ENCODE measurements at regions not wholly inside any gene's neighbourhood (a gene's known extent, or its start where the extent isn't known, plus 50 kb on each side); places are given as distances from the start of the nearest gene placed in this dataset.

DNA sequence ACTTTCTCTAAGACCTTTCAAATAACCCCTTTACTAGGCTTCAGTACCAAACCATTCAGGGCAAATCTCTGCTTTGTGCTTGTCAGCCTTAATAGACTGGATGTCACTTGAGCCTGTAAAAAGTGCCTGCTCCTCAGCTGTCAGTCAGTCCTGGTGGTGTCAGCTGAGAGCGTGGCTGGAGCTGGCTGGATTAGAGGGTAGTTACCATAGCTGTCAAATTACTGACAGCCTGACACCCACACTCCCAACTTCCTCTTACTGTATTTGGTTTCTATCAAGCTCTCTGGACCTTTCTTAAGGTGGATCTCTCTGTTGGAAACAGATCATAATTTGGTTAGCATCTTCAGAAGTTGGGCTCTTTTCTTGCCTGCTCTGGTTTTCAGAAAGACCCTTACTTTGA, 371.4 kb upstream of the ATP5MC3 start:
- DNase-seq, result no peak

GRCh38 chr2:175540421-175540820, 358.9 kb upstream of the ATP5MC3 start:
- no peak for DNase-seq

GRCh38 chr2:175539122-175539521, 357.6 kb upstream of the ATP5MC3 start:
- DNase-seq, result no peak

GRCh38 chr2:175536059-175536458, 354.5 kb upstream of the ATP5MC3 start:
- DNase-seq, result no peak

GRCh38 chr2:175535631-175536030, 354.1 kb upstream of the ATP5MC3 start:
- DNase-seq, result no peak

- DNase-seq, result no peak
Observed at GRCh38 chr2:175525975-175526374, 344.5 kb upstream of the ATP5MC3 start.

GRCh38 chr2:175523001-175523400, 341.5 kb upstream of the ATP5MC3 start:
- no peak for DNase-seq

- DNase-seq, result no peak
Observed at GRCh38 chr2:175518206-175518605, 336.7 kb upstream of the ATP5MC3 start.

GRCh38 chr2:175516555-175516954, 335.0 kb upstream of the ATP5MC3 start:
- no peak for DNase-seq

GRCh38 chr2:175500255-175500654, 318.7 kb upstream of the ATP5MC3 start:
- DNase-seq, result no peak

GRCh38 chr2:175490360-175490791, 308.9 kb upstream of the ATP5MC3 start:
- no peak for DNase-seq

DNA sequence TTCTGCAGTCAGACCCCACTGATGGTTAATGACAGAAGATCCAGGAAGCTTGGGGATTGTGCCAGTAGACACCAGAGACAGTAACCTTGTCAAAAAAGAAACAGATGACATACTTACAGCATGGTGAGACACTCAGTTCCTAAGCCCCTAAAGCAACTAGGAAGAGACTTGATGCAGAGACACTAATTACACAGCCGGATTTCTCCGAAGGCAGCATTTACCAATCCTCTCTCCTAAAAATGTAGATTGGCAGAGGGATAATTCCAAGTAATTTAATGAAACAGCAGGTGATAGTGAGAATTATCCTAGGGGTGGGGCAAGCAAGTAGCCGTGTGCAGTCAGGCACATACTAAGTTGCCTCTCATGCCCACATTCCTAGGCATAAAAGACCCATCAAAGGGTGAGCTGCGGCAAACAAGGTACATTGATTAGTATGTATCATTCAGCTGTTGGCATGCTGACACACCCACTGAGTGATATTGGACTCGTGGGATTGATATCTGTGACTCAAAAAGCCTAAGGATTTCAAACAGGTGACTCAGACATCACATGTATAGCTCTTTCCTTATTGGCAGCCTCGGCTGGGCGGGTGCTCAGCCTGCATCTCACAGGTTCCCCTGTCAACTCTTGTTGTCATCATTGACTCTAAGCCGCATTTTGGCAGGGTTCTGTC, 296.7 kb upstream of the ATP5MC3 start:
- DNase-seq, result no peak

- no peak for DNase-seq
Observed at GRCh38 chr2:175476948-175477347, 295.4 kb upstream of the ATP5MC3 start.

DNA sequence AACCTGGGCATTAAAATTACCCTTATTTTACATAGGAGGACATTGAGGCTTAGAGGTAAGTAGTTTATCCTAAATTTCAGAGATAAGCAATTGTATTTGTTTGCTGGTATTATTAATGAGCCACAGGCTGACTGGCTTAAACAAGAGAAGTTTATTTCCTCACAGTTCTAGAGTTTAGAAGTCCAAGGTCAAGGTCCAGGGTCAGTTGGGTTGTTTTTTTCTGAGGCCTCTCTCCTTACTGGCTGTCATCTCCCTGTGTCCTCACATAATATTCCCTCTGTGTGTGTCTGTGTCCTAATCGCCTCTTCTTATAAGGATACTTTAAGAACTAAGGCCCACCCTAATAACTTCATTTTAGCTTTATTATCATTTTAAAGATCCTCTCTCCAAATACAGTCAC, 294.9 kb upstream of the ATP5MC3 start:
- DNase-seq, result no peak

- DNase-seq, result no peak
Observed at GRCh38 chr2:175475130-175475529, 293.6 kb upstream of the ATP5MC3 start.

GRCh38 chr2:175468431-175469098, 287.1 kb upstream of the ATP5MC3 start:
- no peak for DNase-seq

DNA sequence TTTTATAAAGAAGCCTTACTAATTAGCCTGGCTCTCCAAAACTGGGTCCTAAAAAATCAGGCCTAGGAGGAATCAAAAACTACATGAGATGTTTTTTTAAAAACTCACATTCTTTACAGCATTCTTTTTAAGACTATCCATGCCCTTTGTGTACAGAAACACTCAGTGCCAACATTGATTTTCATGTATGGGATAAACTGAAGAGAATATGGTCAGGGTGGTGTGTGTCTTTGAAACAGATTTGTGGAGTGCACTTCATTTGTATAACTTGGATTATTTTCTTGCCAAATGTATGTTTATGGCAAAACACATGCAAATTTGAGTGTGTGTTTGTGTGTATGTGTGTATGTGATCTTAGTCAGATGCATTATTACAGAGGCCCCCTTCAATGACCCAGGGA, 283.6 kb upstream of the ATP5MC3 start:
- DNase-seq, result no peak

GRCh38 chr2:175464311-175464670, 282.8 kb upstream of the ATP5MC3 start:
- no peak for DNase-seq

DNA sequence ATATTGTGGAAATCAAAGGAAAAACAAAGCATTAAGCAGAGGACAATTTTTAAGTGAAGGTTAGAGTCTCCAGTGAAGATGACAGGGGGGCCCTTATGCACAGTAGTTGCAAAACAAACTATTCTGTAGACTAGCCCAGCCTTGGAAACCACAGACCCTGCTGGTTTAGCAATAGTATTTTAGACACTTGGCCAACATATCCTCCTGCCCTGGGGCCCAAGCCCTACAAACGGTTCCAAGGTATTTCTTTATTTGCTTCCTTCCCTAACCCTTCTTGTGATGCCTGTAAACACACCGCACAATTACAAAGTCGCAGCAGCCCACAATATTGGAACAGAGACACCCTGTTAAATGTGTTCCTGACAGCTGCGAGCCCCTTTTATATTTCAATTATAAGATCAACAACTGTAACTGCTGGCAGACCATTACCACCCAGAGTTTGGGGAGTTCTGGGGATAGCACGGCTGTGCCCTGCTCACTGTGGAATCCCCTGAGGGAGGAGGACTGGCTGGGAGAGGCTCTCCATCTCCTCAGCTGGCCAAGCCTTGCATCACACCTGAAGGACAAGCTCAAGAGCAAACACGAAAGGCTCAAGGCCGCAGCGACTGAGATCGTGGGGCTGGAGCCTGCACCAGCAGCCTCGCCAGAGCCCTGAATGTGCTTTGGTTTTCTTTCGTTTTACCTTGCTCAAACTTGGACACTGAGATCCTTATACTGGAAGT, 282.2 kb upstream of the ATP5MC3 start:
- DNase-seq, result no peak

DNA sequence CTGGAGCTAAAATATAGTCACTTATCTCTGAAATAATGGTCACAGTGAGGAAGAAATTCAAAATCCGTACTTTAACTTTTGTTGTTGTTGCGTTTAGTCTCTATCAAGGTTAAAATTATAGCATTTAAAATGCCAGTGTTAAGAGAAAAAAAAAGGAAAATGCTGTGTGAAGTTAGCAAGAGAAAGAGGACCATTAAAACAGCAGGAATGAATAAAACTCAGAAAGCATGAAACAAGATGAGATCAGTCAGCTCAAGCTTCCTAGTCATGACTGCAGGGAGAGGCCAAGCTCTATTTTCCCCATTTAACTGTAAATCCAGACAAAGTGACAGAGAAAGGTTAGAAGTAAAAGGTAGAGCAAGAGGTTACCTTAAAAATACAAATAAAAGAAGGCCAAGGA, 281.7 kb upstream of the ATP5MC3 start:
- no peak for DNase-seq

DNA sequence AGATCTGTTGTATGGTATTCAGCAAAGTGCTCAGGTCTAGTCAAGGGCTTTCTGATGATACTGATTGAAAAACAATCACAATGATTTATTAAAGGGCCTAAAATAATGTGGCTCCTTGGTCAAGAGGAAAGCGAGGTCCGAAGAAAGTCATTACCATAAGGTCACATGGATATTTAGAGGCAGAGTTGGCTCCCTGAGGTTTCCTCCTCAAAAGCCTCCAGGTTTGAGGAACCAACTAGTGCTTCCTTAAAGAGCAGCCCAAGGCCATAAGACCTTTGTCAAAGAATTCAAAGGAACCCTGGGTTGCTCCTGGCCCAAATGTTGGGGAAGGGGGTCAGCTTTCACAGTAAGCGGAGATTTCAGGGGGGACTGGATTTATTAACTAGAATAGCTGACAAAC, 280.7 kb upstream of the ATP5MC3 start:
- DNase-seq, result no peak

DNA sequence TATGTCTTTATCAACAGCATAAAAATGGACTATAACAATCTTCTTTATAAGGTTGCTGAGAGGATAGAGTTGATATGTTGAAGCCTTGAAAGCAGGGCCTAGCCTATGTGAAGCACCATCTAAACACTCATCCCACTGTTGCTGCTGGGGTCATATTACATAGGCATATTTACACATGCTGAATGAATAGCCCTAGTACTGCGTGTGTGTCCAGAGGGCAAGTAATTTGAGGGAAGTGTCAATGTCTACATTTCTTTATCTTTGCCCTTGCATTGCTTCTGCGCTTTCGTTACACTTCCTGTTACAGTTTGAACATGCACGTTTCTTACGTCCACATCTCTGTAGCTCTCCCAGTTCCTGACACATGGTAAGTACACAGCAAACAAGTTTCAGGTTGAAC, 280.3 kb upstream of the ATP5MC3 start:
- DNase-seq, result peak; percentile 13

DNA sequence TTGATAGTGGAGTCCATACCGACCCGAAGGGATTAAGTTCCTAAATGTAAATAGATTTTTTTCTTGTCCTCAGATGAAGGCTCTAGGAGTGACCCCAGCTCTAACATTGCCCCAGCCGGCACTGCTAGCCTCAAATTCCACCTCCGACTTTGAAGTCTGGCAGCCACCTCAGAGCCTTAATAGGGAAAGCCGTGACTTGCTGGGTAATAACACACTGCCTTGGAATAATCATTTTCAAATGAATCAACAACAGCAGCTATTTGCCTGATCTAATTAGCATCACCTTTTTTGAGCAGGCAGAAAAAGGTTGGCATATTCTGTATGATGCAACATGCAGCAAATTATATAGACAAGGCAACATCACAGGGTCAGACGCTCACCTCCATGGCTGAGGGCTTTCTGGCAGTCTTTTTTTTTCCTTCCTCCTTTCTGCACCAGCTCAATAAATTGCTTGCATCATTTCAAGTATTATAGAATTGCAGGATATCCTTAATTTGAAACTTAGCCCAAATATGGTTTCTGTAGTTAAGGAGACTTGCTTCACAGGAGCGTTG, 276.5 kb upstream of the ATP5MC3 start:
- DNase-seq, result no peak

DNA sequence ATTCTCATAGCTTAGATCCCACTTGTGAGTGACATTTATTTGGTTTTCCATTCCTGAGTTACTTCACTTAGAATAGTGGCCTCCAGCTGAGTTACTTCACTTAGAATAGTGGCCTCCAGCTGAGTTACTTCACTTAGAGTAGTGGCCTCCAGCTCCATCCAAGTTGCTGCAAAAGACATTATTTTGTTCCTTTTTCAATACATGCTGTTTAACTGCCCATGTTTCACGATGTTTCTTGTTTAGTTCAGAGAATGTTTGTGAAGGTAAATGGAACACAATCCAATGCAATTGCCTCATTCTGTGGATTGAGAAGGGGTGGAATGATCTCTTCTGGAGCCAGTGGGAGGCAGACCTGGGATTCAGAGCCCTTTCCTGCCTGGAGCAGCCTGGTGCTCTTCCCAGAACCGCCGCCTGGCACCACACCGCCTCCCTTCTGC, 273.5 kb upstream of the ATP5MC3 start:
- DNase-seq, result no peak
